Skeletal muscle tissue (tissue), 3 donors: ENCODE measurements at regions not wholly inside any gene's neighbourhood (a gene's known extent, or its start where the extent isn't known, plus 50 kb on each side); places are given as distances from the start of the nearest gene placed in this dataset.
"Not testable (repeated sequence)": the region's sequence is repeated elsewhere in the genome, so short reads cannot be mapped to it uniquely, and the experiment has no call there.

ENCODE experiments used
- H3K27ac ChIP-seq: one replicate; pipeline ENCODE4 v1.7.0; 2013; ENCODE audit warnings: mild to moderate bottlenecking, low read depth, low read length, inconsistent platforms
- H3K27me3 ChIP-seq, 3 donors: one replicate each; pipeline ENCODE4 v1.7.0; 2013; ENCODE audit warnings: low read length in 3 of 3; ENCODE audit not compliant: control insufficient read depth in 3 of 3, insufficient read depth in 3 of 3
- H3K36me3 ChIP-seq, 3 donors: one replicate each; pipeline ENCODE4 v1.7.0; 2013; ENCODE audit warnings: low read length in 3 of 3; ENCODE audit not compliant: control insufficient read depth in 3 of 3, insufficient read depth in 3 of 3
- H3K4me1 ChIP-seq, 3 donors: one replicate each; pipeline ENCODE4 v1.7.0; 2013; ENCODE audit warnings: low read length in 3 of 3, mild to moderate bottlenecking in 3 of 3; ENCODE audit not compliant: control insufficient read depth in 3 of 3, insufficient read depth in 3 of 3
- H3K4me3 ChIP-seq, 3 donors: one replicate each; pipeline ENCODE4 v1.7.0; 2013; ENCODE audit warnings: low read length in 3 of 3
- H3K9ac ChIP-seq, 3 donors: one replicate each; pipeline ENCODE4 v1.7.0; 2013; ENCODE audit warnings: low read length in 3 of 3, mild to moderate bottlenecking in 3 of 3, moderate library complexity in 2 of 3, low read depth in 1 of 3
- H3K9me3 ChIP-seq, 3 donors: one replicate each; pipeline ENCODE4 v1.7.0; 2013; ENCODE audit warnings: low read length in 3 of 3; ENCODE audit not compliant: control insufficient read depth in 3 of 3
- donor health status: Osteomylitis.

- Histone ChIP-seq H3K4me3 (no peak overlapping the region), H3K4me1 (no peaks in the 10 kb centered on the region), H3K9me3 (no peaks in the 10 kb centered on the region), H3K9ac (no peak overlapping the region), H3K27me3 (no peaks in the 10 kb centered on the region), H3K27ac (no peak overlapping the region), H3K36me3 (no peaks in the 10 kb centered on the region)
Observed at GRCh38 chr3:78088006-78088405, 1048.1 kb downstream of the ROBO2 start.

DNA sequence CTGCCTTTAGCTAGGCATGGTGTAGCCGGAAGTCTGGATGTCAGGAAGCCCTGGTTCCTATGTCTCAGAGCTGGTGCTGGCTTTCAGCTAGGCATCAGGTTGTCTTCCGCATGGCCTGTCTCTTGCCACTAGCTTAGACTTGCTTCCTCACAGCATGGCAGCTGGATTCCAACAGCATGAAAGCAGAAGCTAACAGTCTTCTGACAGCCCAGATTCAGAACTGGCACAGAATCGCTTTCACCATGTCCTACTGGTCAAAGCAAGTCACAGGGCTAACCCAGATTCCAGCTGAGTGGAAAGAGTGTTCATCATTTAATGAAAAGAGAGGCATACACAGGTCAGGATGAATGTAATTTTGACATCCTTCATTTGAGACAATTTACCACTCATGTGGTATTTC lies 1050.5 kb downstream of the ROBO2 start:
- H3K9ac ChIP-seq: no peak overlapping the region
- H3K4me3 ChIP-seq: no peak overlapping the region
- H3K9me3 ChIP-seq: no peaks in the 10 kb centered on the region
- no peaks in the 10 kb centered on the region for H3K27me3 ChIP-seq
- H3K4me1 ChIP-seq: no peaks in the 10 kb centered on the region
- H3K36me3 ChIP-seq: no peaks in the 10 kb centered on the region
- no peak overlapping the region for H3K27ac ChIP-seq

GRCh38 chr3:78091478-78092119 lies 1051.7 kb downstream of the ROBO2 start:
- no peaks in the 10 kb centered on the region for H3K4me1 ChIP-seq
- no peak overlapping the region for H3K27ac ChIP-seq
- no peaks in the 10 kb centered on the region for H3K9me3 ChIP-seq
- H3K36me3 ChIP-seq: no peaks in the 10 kb centered on the region
- H3K4me3 ChIP-seq: no peak overlapping the region
- no peaks in the 10 kb centered on the region for H3K27me3 ChIP-seq
- H3K9ac ChIP-seq: no peak overlapping the region

- not testable (repeated sequence) for H3K27me3 ChIP-seq, H3K4me1 ChIP-seq, H3K36me3 ChIP-seq, H3K4me3 ChIP-seq, H3K9ac ChIP-seq, H3K9me3 ChIP-seq, H3K27ac ChIP-seq
Observed at GRCh38 chr3:78092574-78092973, 1052.7 kb downstream of the ROBO2 start.

DNA sequence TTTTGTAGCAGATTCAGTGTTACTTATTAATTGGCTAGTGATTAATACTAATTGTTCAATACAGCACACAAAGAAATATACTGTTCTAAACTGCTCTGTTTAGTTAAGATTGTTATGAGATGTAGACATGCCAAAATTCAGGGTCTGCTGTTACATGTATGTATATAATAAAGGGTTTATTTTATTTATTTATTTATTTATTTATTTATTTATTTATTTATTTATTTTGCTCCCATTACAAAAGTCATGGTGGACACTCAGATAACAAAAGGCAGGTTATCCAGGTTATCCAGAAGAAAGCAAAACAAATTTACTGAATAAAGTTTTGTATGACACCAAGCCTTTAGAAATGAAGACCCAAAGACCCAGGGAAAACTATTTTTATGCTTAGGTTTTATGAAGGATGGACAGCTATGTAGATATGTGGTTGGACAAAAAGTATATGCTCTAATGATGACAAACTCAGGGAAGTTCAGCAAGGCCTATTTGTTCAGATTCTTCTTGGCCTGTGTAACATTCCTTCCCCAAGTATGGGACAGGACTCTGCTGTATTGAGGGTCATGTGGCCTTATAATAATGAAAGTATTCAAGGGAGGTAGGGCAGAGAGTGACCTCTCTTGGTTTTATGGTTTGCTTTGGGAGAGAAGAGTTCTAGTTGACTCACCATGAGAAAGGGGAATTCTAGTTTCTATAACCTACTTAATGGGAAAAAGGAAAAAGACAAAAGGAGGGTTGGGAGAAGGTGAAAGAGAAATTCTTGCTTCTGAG lies 1056.8 kb downstream of the ROBO2 start:
- Histone ChIP-seq H3K36me3 (no peaks in the 10 kb centered on the region), H3K4me1 (no peaks in the 10 kb centered on the region), H3K27ac (no peak overlapping the region), H3K9me3 (no peaks in the 10 kb centered on the region), H3K27me3 (no peaks in the 10 kb centered on the region), H3K4me3 (no peak overlapping the region), H3K9ac (no peak overlapping the region)

DNA sequence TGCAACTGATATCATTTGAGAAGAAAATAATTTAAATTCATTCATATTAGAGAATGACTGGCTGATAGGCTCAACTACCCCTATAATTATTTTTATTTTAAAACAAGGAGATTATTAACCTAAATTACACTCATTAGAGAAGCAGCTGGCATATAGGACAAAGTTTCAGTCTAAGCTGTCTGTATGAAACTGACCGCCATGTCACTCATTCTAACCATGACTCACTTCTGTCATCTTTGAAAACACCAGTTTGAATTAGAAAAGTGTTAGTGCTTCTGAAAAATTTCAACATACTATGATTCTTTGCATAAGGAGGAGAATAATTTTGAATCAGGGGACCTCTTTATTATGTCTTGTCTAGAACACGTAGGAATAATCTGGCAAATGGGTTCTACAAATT lies 1058.5 kb downstream of the ROBO2 start:
- H3K27ac ChIP-seq: no peak overlapping the region
- H3K9ac ChIP-seq: no peak overlapping the region
- no peaks in the 10 kb centered on the region for H3K4me1 ChIP-seq

DNA sequence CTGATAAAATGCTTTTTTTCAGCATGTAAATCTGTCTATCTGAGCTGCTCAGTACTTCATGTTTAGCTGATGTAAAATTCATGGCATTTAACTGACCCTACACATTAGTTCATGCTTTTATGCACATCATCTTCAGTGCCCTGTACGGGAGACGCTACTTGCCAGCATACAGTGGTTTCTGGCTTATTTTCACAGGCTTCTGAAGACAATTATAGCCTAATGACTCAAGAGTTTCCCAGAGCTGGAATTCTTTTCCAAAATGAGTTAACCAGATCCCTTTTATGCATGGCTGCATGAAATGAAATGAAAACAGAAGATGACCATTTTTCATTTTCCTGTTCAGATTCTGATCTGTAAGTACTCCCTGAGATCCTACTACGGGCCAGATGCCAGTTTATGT lies 1061.5 kb downstream of the ROBO2 start:
- no peaks in the 10 kb centered on the region for H3K36me3 ChIP-seq
- no peaks in the 10 kb centered on the region for H3K27me3 ChIP-seq
- no peak overlapping the region for H3K9ac ChIP-seq
- no peak overlapping the region for H3K27ac ChIP-seq
- no peaks in the 10 kb centered on the region for H3K4me1 ChIP-seq
- H3K4me3 ChIP-seq: no peak overlapping the region
- H3K9me3 ChIP-seq: no peaks in the 10 kb centered on the region

More for the DNA sequence above, 1058.5 kb downstream of the ROBO2 start:
- no peak overlapping the region for H3K4me3 ChIP-seq
- H3K27me3 ChIP-seq: no peaks in the 10 kb centered on the region
- H3K36me3 ChIP-seq: no peaks in the 10 kb centered on the region
- H3K9me3 ChIP-seq: no peaks in the 10 kb centered on the region

GRCh38 chr3:78108269-78108961 lies 1068.5 kb downstream of the ROBO2 start:
- not testable (repeated sequence) for H3K27me3 ChIP-seq, H3K9me3 ChIP-seq, H3K4me1 ChIP-seq, H3K27ac ChIP-seq, H3K9ac ChIP-seq, H3K36me3 ChIP-seq, H3K4me3 ChIP-seq

DNA sequence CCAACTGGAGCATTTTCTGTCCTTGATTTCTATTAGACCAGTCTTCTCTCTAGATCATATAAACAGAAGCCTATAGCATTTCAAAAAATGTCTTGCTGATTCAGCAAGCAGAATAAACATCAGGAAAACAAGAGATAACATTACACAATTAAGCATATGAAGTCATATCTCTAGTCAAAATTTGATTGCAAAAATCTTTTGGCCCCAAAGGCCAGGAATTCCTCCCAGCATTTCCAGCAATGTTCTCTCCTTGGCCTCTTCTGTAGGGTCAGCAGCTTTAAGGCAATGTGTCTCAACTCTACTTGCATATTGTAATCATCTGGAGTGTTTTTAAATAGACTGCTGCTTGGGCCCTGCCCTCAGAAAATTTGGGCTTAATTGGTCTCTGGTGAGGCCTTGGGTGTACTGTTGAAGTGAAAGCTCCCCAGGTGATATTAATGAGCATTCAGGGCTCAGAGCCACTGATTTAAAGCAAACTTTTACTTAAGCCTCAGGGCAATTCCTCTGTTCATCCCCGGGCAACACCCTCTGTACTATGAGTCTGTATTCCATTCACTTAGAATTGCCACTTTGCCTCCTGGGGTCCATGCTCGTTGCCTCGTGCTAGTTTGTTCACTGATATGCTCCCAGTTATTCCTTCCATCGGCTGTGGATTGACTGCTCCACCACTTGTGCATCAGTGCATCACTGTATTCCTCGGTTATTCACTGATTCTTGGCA lies 1072.6 kb downstream of the ROBO2 start:
- Histone ChIP-seq H3K4me3 (no peak overlapping the region), H3K36me3 (no peaks in the 10 kb centered on the region), H3K27me3 (no peaks in the 10 kb centered on the region), H3K27ac (no peak overlapping the region), H3K4me1 (no peaks in the 10 kb centered on the region), H3K9ac (no peak overlapping the region), H3K9me3 (no peaks in the 10 kb centered on the region)

DNA sequence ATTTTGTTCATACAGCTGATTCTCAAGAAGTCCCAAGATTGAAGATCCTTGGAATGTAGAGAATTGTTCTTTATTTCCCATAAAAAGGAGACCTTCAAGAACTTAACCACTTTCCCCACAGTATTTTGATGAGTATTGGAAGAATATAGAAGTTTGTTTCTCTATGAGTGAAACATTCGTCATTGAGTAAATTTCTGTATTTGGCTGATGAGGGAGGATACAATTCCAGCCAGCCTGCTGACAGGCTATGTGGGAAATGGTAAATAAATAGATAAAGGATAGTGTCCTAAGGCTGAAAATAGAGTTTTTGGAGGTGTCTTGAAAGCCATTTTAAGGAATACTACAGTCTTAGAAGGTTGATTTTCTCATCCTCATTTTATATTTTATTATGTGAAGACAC lies 1076.1 kb downstream of the ROBO2 start:
- no peaks in the 10 kb centered on the region for H3K9me3 ChIP-seq
- H3K9ac ChIP-seq: no peak overlapping the region
- no peaks in the 10 kb centered on the region for H3K4me1 ChIP-seq
- H3K36me3 ChIP-seq: no peaks in the 10 kb centered on the region
- H3K27ac ChIP-seq: no peak overlapping the region
- H3K4me3 ChIP-seq: no peak overlapping the region
- H3K27me3 ChIP-seq: no peaks in the 10 kb centered on the region
